GM18502 (cell line): ENCODE measurements at regions not wholly inside any gene's neighbourhood (a gene's known extent, or its start where the extent isn't known, plus 50 kb on each side); places are given as distances from the start of the nearest gene placed in this dataset.
"Not testable (repeated sequence)": the region's sequence is repeated elsewhere in the genome, so short reads cannot be mapped to it uniquely, and the experiment has no call there.

ENCODE experiments used
- ATAC-seq: cut with Tn5 transposase; IDR thresholded peaks from one replicate; pipeline ENCODE4 v1.9.1; 2021; ENCODE audit warnings: mild to moderate bottlenecking; ENCODE audit not compliant: unreplicated experiment, poor library complexity

DNA sequence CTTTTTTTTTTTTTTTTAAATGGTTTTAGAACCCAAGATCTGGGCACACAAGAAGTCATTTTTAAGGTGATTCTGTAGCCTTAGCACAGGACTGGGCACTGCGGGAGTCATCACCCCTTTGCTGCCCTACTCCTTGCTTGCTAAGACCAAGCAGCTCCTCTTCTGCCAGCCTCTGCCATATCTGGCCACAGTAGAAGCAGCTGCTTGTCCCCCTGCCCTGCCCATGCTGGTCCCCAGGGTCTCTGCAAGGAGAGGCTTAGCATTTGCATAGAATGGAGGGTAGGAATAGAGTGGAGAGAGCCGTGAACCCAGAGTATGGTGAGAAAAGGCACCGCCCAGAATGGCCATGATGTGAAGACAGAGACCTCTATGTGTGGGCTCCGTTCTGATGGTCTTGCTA lies 109.3 kb downstream of the ADRA2C start:
- no peak for ATAC-seq

- not testable (repeated sequence) for ATAC-seq
Observed at GRCh38 chr4:3876057-3876845, 110.1 kb downstream of the ADRA2C start.

DNA sequence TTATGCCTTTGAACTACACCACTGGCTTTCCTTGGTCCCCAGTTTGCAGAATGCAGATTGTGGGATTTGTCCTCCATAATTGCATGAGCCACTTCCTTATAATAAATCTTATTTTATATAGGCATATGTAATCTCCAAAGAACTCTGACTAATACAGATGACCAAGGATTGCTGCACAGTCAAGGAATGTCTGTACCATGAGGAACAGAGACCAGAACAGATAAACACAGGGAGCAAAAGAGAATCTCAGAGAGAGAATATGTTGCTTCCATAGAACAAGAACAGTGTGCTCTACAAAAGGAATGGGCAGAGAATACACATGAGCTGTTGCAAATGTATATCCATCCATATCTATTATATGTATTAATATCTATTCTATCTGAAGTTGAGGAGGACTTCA lies 111.1 kb downstream of the ADRA2C start:
- ATAC-seq, result no peak

- ATAC-seq, result no peak
Observed at GRCh38 chr4:3877868-3878267, 111.7 kb downstream of the ADRA2C start.

- no peak for ATAC-seq
Observed at GRCh38 chr4:3878678-3879077, 112.5 kb downstream of the ADRA2C start.

DNA sequence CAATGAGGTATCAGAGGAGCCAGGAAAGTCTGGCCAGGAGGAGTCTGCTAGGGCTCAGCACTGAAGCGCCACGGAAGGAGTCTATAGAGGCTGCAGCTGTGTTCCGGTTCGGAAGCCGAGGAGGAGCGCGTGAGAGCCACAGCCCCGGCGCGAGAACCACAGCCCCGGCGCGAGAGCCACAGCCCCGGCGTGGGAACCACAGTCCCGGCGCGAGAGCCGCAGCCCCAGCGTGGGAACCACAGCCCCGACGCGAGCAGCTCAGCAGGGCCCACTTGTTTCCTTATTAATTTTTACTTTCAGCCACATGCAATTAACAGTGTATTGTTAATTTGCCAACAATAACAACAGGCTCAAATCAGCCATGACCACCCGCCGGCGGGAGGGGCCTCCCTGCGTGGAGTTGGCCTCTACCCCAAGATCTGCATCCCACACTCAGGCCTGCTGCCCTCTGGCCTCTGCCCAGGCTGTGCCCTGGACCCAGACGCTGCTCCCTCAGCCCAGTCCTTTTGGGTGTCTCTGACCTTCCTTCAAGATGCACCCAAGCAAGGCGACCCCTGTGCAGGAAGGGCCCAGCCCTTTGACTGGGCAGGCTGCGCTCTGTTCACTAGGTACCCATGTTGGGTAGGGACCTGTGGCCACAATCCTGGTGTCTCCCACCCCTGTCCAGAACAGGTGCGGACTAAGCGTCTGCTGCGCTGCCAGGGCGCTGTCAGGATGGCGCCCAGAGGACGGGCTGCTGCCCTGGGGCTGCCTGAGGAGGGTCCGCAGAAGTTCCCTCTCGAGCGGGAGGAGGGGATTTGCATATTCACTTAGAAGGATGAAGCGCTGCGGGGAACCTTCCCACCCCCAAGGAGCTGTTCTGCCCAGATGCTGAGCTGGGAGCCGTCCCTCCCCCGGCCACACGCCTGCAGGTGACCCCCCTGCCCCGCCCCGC lies 113.8 kb downstream of the ADRA2C start:
- ATAC-seq, result no peak

DNA sequence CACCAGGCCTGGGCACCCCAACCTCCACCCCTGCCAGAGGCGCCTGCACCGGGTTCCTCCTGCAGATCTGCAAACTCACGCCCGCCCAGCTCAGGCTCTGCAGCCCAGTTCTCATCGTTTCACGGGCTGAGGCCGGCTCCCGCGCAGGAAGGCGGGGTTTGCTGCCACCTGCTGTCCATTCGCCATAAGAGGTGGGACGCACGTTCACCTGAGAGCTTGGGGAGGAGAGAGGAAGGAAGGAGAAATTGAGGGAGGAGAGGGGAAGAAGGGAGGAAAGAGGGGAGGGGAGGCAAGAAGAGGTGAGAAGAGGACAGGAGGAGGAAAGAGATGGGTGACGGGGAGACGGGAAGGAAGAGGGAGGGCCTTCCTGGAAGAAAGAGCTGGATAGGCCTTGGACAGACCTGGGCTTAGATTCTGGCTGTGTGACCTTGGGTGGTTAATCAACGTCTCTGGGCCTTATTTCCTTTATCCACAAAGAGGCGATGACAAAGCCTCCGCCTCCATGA lies 114.5 kb downstream of the ADRA2C start:
- no peak for ATAC-seq

GRCh38 chr4:3882316-3882885 lies 116.2 kb downstream of the ADRA2C start:
- not testable (repeated sequence) for ATAC-seq

- not testable (repeated sequence) for ATAC-seq
Observed at GRCh38 chr4:3884261-3884660, 118.1 kb downstream of the ADRA2C start.

GRCh38 chr4:3893590-3893989 lies 127.4 kb downstream of the ADRA2C start:
- not testable (repeated sequence) for ATAC-seq

DNA sequence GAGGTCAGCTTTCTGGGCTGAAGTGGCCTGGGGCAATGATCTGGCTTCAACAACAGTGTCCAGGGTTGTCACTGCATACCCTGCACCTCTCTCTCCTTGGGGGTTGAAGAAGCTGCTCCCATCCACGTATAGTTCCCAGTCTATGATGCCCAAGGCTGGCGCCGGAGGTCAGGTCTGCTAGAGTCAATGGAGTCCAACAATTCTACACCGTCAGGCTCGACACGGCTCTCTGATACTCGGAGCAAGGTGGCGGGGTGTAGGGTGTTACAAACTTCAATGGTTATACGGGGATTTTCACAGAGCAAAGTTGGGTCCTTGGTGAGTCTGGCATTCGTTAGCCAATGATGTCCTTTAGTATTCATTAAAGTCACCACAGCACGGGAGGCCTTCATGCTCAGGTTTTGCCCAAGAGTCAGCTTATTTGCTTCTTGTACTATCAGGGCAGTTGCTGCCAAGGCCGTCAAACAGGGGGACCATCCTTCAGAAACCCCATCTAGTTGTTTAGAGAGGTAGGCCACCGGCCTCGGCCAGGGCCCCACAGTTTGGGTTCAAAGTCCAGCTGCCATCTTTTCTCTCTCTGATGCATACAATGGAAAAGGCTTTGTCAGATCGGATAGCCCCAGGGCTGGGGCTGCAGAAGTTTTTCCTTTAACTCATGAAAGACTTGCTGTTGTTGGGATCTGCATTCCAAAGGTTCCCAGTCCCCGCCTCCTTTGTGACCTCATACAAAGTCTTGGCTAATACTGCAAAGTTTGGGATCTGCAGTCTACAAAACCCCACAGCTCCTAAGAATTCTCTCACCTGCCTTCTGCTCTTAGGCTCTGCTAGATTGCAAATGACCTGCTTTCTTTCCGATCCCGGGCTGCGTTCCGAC lies 128.1 kb downstream of the ADRA2C start:
- ATAC-seq, result not testable (repeated sequence)

DNA sequence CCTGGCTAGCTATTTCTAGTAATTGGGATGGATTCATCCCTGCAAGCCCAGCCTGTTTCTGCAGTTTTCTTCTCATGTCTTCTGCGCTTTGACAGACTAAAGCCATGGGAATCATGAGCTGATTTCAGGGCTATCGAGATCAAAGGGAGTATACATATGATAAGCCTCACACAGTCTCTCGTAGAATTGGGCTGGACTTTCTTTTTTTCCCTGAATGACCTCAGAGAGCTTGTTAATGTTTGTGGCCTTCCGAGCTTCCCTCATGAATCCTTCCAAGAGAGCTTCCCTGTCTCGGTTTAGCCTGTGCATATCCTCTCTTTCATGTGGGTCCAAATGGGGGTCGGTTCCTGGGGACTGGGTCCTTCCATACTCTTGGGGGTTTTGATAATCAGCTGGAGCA lies 130.3 kb downstream of the ADRA2C start:
- ATAC-seq, result no peak

GRCh38 chr4:3896871-3897578 lies 130.8 kb downstream of the ADRA2C start:
- ATAC-seq, result not testable (repeated sequence)

GRCh38 chr4:3898098-3898497 lies 131.9 kb downstream of the ADRA2C start:
- no peak for ATAC-seq

DNA sequence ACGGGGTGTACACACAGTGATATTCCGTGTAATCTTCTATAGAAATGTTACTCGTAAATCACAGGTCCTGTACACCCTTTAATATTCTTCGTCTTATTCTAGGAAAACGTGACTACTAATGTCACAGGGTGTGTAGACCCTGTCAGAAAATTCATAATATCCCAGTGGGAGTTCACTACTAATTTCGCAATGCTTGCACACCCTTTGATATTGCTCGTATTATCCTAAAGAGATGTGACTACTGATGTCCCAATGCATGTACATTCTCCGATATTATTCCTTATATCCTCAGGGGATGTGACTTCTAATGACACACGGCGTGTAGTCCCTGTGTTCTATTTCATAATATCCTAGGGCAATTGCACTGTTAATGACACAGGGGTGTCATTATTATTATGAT lies 132.7 kb downstream of the ADRA2C start:
- ATAC-seq, result not testable (repeated sequence)

DNA sequence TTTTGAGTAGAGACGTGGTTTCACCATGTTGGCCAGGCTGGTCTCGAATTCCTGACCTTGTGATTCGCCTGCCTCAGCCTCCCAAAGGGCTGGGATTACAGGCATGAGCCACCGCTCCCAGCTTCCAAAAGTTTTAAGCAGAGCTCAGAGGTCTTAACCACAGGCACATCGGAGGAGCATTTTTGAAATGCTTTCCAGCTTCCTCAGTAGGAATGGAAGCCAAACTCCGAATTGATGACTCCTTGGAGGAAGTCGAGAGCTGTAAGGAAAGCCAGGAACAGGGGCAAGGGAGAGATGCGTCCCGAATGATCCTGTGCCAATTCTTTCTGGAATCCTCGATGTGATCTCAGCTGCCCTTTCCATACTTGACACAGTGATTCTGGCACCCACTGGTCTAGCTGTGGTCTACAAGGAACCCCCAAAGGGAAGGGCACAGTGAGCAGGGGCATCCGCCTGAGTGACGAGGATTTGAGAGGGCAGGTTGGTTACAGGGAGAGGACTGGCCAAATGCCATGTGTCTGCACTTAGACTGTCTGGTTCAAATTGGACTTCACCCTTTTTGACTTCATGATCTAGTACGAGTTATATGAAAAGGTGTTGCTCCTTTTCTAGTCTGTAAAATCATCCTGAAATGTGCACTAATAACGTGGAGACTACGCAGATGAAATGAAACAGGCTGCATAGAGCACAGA lies 138.2 kb downstream of the ADRA2C start:
- ATAC-seq, result not testable (repeated sequence)

DNA sequence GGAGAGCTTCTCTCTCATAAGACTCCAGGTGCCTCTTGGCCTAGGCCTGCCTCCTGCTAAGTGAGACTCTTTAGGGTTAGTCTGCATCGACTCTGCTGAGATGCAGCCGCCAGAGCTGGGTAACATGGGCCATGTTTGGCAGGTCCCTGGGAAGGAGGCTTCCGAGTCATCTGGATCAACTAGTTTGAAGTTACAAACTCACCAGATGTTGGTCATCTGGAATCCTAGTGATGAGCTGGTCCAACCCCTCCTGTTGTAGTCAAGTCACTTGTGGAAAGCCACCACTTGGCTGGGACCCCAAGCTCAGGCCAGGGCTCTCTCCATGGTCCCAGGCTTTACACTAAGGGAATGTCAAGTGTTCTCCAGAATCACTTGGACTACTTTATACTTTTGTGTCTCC lies 143.4 kb downstream of the ADRA2C start:
- ATAC-seq, result not testable (repeated sequence)

DNA sequence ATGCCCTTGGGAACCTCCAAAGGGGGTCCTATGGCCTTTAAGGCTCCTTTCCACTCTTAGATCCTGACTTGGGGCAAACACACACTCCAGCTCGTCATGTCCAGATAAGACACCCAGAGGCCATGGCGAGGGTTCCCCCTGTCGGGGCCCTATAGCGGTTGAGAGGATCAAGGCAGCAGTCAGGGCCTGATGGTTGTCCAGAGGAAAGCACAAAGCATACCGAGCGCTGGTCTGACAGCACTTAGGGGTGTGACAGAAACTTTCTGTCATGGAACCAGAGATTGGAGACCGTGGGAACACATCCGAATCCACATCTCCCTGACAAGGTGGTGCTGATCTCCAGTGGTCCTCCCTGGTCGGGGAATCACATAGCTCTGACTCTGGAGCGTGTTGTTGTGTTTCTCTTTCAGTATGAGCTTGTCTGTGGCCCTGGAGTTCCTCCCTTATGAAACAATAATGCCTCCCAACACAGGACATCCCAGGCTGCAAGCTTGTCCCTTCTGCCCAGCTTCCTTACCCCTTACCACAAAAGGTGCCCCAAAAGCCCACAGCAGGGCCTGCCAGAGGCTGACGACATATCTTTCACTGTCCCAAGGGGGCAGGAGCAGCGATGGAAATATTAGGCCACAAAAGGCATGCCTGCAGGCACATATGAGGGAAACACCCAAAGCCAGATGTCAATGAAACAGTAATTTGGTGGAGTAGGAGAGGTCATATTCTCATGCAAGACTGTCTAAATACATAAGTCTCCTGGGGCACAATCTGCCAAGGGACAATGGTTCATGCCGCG lies 144.2 kb downstream of the ADRA2C start:
- ATAC-seq, result not testable (repeated sequence)
